Muscle of leg (tissue), 3 donors: ENCODE measurements at regions not wholly inside any gene's neighbourhood (a gene's known extent, or its start where the extent isn't known, plus 50 kb on each side); places are given as distances from the start of the nearest gene placed in this dataset.

ENCODE experiments used
- DNase-seq: peaks from one replicate; pipeline ENCODE4 v3.0.0; 2013
- H3K27ac ChIP-seq: one replicate; pipeline ENCODE4 v1.5.1; 2013; ENCODE audit warnings: mild to moderate bottlenecking, low read length, control low read depth
- H3K27me3 ChIP-seq: one replicate; pipeline ENCODE4 v1.6.1; 2013; ENCODE audit warnings: low read length; ENCODE audit not compliant: control insufficient read depth, insufficient read depth
- H3K36me3 ChIP-seq: one replicate; pipeline ENCODE4 v1.6.1; 2013; ENCODE audit warnings: low read length; ENCODE audit not compliant: control insufficient read depth, insufficient read depth
- H3K4me1 ChIP-seq: one replicate; pipeline ENCODE4 v1.6.1; 2013; ENCODE audit warnings: low read length; ENCODE audit not compliant: control insufficient read depth, insufficient read depth
- H3K4me3 ChIP-seq: one replicate; pipeline ENCODE4 v1.5.1; 2013; ENCODE audit warnings: low read length, control low read depth
- H3K9me3 ChIP-seq: replicated peaks from 2 replicates; pipeline ENCODE4 v1.6.1; 2013; ENCODE audit warnings: low read depth, low read length; ENCODE audit not compliant: control insufficient read depth
- whole genome bisulfite sequencing: methylation state at CpG from one replicate; pipeline ENCODE4 v1.1.5; 2013; ENCODE audit warnings: missing lambda C conversion rate; ENCODE audit not compliant: insufficient coverage; 5-methylcytosine and 5-hydroxymethylcytosine counted together

GRCh38 chr21:28464095-28464494 is 528.6 kb downstream of the LTN1 start:
- no peak for DNase-seq

GRCh38 chr21:28459193-28459592 is 533.5 kb downstream of the LTN1 start:
- DNase-seq: no peak
- no peaks in the 10 kb centered on the region for H3K27me3 ChIP-seq
- H3K27ac ChIP-seq: no peak overlapping the region
- 100% methylated on average over 2 of the region's 2 CpGs for WGBS
- no peaks in the 10 kb centered on the region for H3K9me3 ChIP-seq
- H3K36me3 ChIP-seq: no peaks in the 10 kb centered on the region
- H3K4me3 ChIP-seq: no peak overlapping the region
- H3K4me1 ChIP-seq: no peaks in the 10 kb centered on the region

More at GRCh38 chr21:28464095-28464494, 528.6 kb downstream of the LTN1 start:
- Histone ChIP-seq H3K27me3 (no peaks in the 10 kb centered on the region), H3K27ac (no peak overlapping the region), H3K36me3 (no peaks in the 10 kb centered on the region), H3K9me3 (no peaks in the 10 kb centered on the region), H3K4me1 (no peaks in the 10 kb centered on the region), H3K4me3 (no peak overlapping the region)

- DNase-seq: no peak
- no peaks in the 10 kb centered on the region for H3K9me3 ChIP-seq
- no peaks in the 10 kb centered on the region for H3K36me3 ChIP-seq
- no CpG with 5 or more reads among the region's 1 CpG for WGBS
- H3K27me3 ChIP-seq: no peaks in the 10 kb centered on the region
- H3K27ac ChIP-seq: no peak overlapping the region
- no peak overlapping the region for H3K4me3 ChIP-seq
- no peaks in the 10 kb centered on the region for H3K4me1 ChIP-seq
These were observed 534.2 kb downstream of the LTN1 start for GRCh38 chr21:28458446-28458845.

- Histone ChIP-seq H3K4me1 (no peaks in the 10 kb centered on the region), H3K4me3 (no peak overlapping the region), H3K27me3 (no peaks in the 10 kb centered on the region), H3K36me3 (no peaks in the 10 kb centered on the region), H3K9me3 (no peaks in the 10 kb centered on the region), H3K27ac (peak overlapping the region; percentile 31)
- no CpG with 5 or more reads among the region's 4 CpGs for WGBS
- DNase-seq: peak; percentile 31
These were observed 537.5 kb downstream of the LTN1 start for GRCh38 chr21:28455253-28455600.

GRCh38 chr21:28454564-28455252 is 538.0 kb downstream of the LTN1 start:
- H3K27ac ChIP-seq: peak overlapping the region; percentile 31
- H3K4me3 ChIP-seq: no peak overlapping the region
- H3K4me1 ChIP-seq: no peaks in the 10 kb centered on the region
- no peaks in the 10 kb centered on the region for H3K36me3 ChIP-seq
- H3K27me3 ChIP-seq: no peaks in the 10 kb centered on the region
- no peaks in the 10 kb centered on the region for H3K9me3 ChIP-seq
- peak; percentile 74 for DNase-seq
- no CpG with 5 or more reads among the region's 2 CpGs for WGBS

DNA sequence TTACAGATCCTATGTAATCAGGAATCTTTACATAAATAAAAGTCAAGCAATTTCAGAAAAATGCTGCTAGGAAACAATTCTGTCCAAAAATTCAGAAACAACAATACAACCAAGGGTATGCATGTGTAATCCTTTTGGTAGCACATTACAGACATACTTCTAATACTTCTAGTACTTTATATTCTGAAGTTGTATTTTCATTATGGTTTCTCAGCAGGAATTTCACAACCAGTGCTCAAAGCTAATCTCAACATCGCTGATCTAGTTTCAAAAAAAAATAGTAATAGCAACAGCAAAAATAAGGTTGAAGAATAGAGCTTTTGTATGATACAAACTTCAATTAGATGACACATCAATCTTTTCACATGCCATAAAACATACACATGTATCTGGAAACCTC is 545.2 kb downstream of the LTN1 start:
- no peaks in the 10 kb centered on the region for H3K9me3 ChIP-seq
- no peaks in the 10 kb centered on the region for H3K27me3 ChIP-seq
- no peaks in the 10 kb centered on the region for H3K4me1 ChIP-seq
- no peaks in the 10 kb centered on the region for H3K36me3 ChIP-seq
- H3K4me3 ChIP-seq: no peak overlapping the region
- WGBS: no CpG with 5 or more reads among the region's 1 CpG
- no peak overlapping the region for H3K27ac ChIP-seq
- no peak for DNase-seq

DNA sequence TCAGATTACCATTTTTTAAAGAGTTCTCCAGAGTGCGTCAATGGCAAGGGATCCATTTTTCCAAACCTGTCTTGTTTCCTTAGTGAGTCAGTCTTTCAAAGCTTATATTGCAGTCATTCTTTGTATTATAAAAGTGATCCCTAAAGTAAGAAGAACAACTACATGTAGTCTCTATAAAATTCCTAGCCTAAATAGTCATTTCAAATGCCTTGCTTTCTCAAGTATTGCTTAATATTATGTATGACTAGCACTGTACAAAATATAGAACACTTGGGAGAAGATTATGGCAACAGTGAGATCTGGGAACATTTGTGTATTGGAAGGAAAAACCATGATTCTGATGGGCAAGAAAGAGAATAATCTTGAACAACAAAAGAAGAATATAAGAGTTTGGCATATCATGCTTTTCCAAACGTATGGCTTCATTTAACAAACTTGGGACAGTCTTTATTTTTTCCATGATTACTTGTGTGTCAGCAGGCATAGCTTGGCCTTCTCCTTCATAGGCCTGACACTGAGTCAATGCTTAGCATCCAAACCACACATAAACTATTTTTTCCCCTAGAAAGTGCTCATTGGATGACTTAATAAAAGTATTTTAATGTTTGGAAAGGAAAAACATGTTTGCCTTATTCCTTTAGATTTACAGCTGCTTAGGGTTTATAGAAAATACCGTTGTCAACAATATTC is 547.4 kb downstream of the LTN1 start:
- WGBS: 50% methylated on average over 1 of the region's 3 CpGs

DNA sequence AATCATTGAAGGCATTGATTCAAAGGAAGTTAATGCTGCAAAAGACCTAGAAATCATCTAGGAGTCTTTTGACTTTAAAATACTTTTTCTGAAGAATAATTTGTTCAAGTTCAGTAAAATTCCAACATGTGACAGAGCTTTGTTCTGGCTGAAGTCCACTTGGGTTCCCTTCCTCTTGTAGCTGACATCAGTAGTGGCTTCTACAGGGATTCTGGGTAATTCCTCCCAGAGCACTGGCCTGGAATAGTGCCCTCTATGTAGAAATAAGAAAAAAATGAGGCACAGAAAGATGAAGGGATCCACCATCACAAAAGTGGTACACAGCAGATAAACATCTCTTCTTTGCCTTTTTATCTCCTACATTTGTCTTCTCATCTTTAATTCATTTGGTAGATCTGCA is 548.1 kb downstream of the LTN1 start:
- no peak overlapping the region for H3K4me3 ChIP-seq
- H3K4me1 ChIP-seq: no peaks in the 10 kb centered on the region
- H3K27me3 ChIP-seq: no peaks in the 10 kb centered on the region
- H3K36me3 ChIP-seq: no peaks in the 10 kb centered on the region
- DNase-seq: peak; percentile 78
- H3K27ac ChIP-seq: no peak overlapping the region
- H3K9me3 ChIP-seq: no peaks in the 10 kb centered on the region

More for the DNA sequence above, 547.4 kb downstream of the LTN1 start:
- peak; percentile 86 for DNase-seq
- no peak overlapping the region for H3K4me3 ChIP-seq
- H3K4me1 ChIP-seq: no peaks in the 10 kb centered on the region
- H3K9me3 ChIP-seq: no peaks in the 10 kb centered on the region
- no peaks in the 10 kb centered on the region for H3K36me3 ChIP-seq
- H3K27me3 ChIP-seq: no peaks in the 10 kb centered on the region
- no peak overlapping the region for H3K27ac ChIP-seq

DNA sequence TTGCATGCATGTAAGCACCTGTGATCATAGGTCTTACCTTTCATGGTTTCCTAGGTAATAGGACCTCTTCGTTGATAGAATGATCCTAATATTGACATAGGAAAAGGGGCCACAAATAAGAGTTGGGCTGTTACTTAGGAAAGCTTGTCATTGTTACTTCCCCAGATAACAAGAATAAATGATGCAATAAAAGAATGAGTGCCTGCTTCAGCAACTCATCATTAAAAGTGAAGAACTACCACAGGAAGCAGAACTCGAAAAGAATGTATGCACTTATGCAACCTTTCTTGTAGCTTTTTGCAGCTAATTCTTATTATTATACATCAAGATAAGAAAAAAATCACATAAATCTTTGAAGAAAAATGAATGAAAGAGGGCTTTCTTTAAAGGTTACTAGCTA is 548.6 kb downstream of the LTN1 start:
- Histone ChIP-seq H3K9me3 (no peaks in the 10 kb centered on the region), H3K4me1 (no peaks in the 10 kb centered on the region), H3K36me3 (no peaks in the 10 kb centered on the region), H3K27me3 (no peaks in the 10 kb centered on the region), H3K27ac (no peak overlapping the region), H3K4me3 (no peak overlapping the region)
- WGBS: no CpG with 5 or more reads among the region's 2 CpGs
- no peak for DNase-seq

DNA sequence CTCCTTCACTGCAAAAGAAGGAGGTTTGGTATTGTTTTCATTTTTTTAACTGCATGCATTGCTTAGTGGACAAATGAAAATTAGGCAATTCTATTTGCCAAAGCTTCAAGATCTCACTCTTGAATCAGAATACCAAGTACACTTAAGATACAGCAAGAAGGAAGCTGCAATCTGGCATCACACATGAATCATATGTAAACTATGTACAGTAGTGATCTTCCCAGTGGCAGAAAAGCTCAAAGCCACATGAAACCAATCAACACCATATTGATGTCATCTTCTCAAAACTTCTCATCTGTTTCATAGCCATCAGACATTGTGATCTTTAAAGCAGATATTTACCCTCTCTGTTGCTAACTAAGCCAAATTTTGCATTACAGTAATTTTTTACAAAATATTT is 550.1 kb downstream of the LTN1 start:
- no peak for DNase-seq
- H3K9me3 ChIP-seq: no peaks in the 10 kb centered on the region

GRCh38 chr21:28442085-28442484 is 550.6 kb downstream of the LTN1 start:
- Histone ChIP-seq H3K4me3 (no peak overlapping the region), H3K36me3 (no peaks in the 10 kb centered on the region), H3K9me3 (no peaks in the 10 kb centered on the region), H3K4me1 (no peaks in the 10 kb centered on the region), H3K27me3 (no peaks in the 10 kb centered on the region), H3K27ac (no peak overlapping the region)
- no CpG with 5 or more reads among the region's 4 CpGs for WGBS
- DNase-seq: no peak

More for the DNA sequence above, 550.1 kb downstream of the LTN1 start:
- no peaks in the 10 kb centered on the region for H3K27me3 ChIP-seq
- H3K36me3 ChIP-seq: no peaks in the 10 kb centered on the region
- H3K4me1 ChIP-seq: no peaks in the 10 kb centered on the region
- no peak overlapping the region for H3K4me3 ChIP-seq
- no peak overlapping the region for H3K27ac ChIP-seq
